GM18498 (cell line): ENCODE measurements at regions not wholly inside any gene's neighbourhood (a gene's known extent, or its start where the extent isn't known, plus 50 kb on each side); places are given as distances from the start of the nearest gene placed in this dataset.

Experiments
- ATAC-seq: cut with Tn5 transposase; IDR thresholded peaks from one replicate; pipeline ENCODE4 v1.9.1; 2021; ENCODE audit warnings: mild to moderate bottlenecking, moderate library complexity; ENCODE audit not compliant: unreplicated experiment

DNA sequence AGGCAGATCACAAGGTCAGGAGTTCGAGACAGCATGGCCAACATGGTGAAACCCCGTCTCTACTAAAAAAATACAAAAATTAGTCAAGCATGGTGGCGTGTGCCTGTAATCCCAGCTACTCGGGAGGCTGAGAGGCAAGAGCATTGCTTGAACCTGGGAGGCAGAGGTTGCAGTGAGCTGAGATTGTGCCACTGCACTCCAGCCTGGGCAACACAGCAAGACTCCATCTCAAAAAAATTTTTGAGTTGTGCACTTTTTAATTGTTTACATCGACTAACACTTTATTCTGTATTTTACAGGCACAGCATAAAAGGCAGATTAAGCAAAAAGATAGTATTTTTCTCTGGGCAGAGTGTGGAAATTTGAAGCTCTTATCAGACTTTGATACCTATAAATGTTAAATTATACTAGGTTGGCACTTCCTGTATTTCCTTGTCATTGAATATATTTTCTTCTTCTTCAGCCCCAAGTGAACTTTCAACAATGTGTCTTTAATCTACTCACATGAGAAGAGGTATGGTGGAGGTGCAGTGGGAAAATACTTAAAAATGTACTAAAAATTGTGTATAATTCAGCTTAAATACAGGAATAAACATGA, 180.6 kb upstream of the ELL2 start:
- no peak for ATAC-seq

DNA sequence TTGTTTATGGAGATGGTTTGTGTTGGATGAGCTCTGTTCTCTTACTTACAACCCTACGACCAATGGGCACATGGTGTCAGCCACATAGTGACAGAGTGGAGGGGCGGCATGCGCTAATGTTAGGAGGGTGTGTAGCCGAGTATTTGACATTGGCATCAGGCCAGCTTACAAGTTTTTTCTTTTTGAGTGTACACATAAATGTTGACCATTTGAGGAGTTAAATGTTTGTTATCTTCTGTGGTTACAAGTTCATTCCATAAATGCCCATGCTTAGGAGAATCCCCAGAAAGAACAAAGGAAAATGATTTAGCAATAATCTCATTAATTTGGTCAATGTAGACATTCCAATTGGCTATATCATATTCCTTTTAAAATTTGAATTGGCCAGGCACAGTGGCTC, 180.1 kb upstream of the ELL2 start:
- no peak for ATAC-seq

DNA sequence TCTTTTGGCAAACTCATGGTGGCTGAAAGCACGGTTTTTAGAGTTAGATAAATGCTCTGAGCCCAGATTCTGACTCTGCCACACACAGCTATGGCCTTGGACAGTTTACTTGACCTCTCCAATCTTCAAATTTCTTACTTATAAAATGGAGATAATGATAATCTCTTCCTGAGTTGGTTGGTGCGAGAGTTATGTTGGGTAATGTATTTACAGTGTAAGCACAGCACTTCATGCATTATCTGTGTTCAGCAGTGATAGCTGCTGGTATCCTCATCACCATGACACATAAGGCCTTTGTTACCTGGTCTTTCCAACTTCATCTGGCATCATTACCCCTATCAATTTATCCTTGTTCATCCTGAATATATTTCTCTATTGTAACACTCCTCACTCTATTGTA, 178.8 kb upstream of the ELL2 start:
- no peak for ATAC-seq

- no peak for ATAC-seq
Observed at GRCh38 chr5:96140084-96140483, 178.4 kb upstream of the ELL2 start.

- ATAC-seq: no peak
Observed at GRCh38 chr5:96134886-96135285, 173.2 kb upstream of the ELL2 start.

- no peak for ATAC-seq
Observed at GRCh38 chr5:96133341-96134079, 171.9 kb upstream of the ELL2 start.

DNA sequence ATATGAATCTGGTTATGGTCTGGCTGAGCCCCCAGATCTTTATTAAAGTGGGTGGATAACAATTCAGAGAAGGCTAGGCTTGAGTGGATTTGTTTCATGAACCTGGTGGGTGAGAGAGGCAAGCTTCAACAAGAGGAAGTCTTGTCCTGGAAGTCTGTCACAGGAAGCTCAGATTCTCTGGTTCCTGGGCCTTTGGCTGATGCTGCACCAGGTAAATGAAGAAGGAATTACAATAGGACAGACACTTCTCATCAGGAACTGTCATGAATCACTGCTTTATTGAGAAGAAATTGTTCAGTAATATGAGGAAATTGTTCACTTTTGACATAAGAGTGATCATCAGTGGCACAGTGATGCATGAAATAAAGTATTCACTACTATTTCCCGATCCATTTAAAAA, 167.6 kb upstream of the ELL2 start:
- no peak for ATAC-seq

DNA sequence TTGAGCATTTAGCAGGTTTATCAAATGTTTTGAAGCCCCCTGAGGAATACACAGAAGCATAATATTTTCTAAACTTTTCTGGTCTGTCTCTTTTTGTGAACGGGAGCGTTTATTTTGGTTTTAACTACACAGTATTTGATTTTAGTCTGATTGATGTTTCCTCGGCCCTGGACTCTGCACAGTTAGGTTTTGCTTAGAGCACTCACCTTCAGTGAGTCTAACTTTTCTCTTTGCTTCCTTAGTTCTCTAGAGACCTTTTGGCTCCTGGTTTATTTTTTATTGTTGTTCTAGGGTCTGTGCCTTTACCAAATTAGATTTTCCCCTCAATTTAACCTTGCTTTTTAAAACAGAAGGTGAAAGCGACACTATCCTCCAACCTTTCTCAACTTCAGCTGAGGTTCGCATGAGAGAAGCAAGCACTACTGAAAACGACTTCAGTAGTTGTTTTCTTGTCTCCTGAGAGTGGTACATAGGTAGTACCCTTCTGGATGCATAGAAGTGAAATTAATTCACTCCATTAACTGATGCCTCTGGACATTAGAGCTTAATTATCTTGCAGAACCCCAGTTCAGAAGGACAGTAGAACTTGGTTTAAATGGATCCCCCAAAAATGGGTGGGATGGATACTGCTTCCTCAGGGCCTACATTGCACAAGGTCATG, 166.7 kb upstream of the ELL2 start:
- no peak for ATAC-seq

GRCh38 chr5:96127538-96127937, 165.9 kb upstream of the ELL2 start:
- no peak for ATAC-seq

GRCh38 chr5:96125231-96125891, 163.7 kb upstream of the ELL2 start:
- no peak for ATAC-seq

- ATAC-seq: no peak
Observed at GRCh38 chr5:96124589-96124988, 162.9 kb upstream of the ELL2 start.

DNA sequence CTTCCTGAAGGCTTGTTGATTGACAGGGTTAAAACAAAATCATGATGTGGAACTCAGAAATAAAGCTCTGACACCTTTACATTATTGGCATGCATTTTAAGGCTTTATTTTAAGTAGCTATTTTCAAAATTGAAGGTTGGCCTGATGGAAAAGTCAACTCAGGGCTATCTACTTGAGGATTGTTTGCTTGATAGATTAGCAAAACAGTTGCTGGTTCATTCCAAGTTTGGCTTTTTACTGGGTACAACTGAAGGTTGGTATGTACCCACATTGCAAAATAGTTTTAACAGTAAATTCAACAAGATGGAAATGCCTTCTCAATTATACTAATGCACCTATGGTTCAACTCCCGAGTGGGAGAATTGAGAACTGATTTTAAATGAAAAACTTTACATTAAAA, 161.8 kb upstream of the ELL2 start:
- no peak for ATAC-seq

DNA sequence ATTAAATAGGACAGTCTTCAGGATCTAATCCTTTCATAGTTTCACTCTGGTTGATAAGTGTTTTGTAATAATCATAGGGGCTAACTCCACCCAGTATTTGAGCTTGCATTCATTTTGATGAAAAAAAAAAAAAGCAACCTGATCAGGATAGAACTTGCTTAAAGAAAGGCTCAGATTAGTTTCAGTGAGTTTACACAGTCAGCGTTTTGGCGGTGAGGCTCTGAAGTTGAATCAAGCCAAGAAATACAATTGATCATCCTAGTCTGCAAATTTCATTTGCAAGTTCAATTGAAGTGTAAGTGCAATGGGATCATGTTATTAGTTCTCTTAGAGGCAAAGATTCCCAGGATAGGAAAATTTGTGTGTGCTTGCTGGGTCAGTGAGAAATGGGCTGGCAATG, 159.7 kb upstream of the ELL2 start:
- ATAC-seq: no peak

DNA sequence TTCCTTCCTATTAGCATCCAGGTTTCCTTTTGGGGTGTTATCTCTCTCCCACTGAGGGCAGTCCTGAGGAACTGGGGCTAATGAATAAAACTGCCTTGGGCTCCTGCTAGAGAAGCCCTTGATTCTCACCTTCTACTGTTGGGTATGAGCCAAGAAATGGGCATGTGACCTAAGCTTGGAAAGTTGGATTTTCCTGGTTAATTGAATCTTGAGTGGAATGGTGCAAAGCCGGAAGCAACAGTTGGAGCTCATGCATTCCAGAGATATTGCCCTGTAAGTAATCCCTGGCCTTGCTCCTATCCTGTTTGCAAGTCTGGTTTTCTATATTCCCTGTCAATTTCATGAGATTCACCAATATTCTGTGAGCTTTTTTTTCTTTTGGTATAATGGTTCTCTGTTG, 158.5 kb upstream of the ELL2 start:
- ATAC-seq: no peak

- ATAC-seq: no peak
Observed at GRCh38 chr5:96117771-96118651, 156.4 kb upstream of the ELL2 start.

DNA sequence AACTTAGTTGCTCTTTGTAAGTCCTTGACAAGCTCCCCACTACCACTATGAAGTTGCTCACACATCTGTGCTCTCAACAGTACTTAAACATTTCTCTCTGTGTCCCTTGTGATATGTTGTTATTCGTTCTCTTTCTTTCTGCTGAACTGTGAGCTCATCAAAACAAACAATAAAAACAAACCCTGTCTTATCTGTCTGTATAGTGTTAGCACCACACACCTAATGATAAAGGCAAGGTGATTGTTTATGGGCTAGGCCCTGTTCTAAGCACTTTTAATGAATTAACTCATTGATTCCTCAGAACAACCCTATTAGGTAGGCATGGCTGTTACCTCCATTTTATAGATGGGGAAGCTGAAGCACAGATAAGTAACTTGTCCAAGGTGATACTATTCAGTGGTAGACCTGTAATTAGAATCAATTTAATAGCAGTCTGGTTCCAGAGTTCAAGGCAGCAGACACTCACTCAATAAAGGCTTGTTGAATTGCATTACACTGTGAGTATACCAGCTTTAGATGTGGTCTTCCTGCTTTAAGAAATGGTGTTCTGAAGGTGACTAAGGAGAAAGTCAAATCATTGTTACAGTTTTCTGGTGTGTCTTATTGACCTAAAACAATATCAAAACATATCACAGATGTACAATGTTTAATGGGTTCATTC, 153.6 kb upstream of the ELL2 start:
- ATAC-seq: no peak

GRCh38 chr5:96114736-96115135, 153.1 kb upstream of the ELL2 start:
- ATAC-seq: no peak

- ATAC-seq: no peak
Observed at GRCh38 chr5:96113170-96113939, 151.7 kb upstream of the ELL2 start.

DNA sequence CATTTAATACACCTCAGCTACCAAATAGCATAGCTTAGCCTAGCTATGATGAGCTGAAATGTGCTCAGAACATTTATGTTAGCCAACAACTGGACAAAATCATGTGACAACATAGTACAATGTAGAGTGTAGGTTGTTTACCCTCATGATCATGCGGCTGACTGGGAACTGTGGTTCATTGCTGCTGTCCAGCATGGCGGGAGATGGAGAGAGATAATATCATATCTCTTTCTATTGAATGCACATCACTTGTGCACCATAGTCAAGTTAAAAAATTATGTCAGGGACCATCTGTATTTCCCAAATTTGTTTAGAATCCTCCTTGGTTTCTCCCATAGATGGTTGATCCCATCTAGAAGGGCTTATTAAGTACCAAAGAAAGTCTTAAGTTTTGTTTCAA, 151.1 kb upstream of the ELL2 start:
- no peak for ATAC-seq
